ENCODE measurements at regions not wholly inside any gene's neighbourhood (a gene's known extent, or its start where the extent isn't known, plus 50 kb on each side); places are given as distances from the start of the nearest gene placed in this dataset.

DNA sequence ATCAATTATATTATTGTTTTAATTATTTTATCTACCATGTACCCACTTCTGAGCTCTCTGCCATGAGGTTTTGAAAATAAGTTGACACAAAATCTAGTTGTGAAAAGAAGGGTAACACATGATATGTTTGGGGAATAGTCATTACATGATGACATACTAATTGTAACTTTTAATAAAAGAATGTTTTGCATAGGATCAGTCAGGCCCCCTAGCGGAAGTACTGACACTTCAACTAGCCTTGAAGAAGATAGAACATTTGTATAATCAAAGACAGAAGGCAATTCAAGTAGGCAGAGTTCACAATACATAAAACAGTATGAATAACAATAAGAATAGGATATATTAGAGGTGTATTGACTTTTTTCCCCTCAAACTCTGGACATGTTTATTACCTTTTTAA is 1191.0 kb upstream of the AGA start:
- DNase-seq: no peak

DNA sequence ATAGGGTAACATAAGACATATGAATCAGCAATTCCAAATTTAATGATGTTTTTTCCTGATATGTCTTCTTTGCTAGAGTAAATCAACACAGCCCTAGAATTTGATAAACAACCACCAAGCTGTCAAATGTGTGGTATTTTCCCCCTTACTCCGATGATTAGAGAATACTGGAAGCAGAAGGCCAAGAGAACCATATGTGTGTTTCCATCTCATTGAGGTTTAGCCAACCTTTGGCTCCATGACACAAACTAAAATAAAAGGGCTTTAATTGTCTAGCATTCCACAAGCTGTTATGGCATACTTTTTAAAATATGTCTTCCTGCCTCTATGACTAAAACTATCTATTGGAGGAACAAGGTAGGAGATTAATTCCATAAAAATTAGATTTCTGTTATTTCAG is 1222.4 kb upstream of the AGA start:
- no peak for DNase-seq

DNA sequence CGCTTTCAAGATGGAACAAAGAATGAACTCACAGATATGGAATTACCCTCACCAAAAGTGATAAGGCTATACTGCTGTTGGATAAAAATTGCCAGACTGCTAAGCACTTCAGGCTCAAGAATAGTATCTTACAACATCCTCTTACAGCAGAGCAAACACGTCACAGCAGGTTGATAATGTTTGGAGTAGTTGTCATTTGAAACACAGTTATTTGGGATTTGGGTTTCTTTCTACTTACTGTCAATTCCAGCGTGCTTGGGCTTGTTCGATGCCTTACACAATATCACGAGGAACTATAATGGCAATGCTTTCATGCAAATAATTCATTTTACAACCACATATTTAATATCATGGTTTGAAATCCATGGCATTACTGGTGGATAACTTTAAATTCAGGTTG is 1223.7 kb upstream of the AGA start:
- no peak for DNase-seq

DNA sequence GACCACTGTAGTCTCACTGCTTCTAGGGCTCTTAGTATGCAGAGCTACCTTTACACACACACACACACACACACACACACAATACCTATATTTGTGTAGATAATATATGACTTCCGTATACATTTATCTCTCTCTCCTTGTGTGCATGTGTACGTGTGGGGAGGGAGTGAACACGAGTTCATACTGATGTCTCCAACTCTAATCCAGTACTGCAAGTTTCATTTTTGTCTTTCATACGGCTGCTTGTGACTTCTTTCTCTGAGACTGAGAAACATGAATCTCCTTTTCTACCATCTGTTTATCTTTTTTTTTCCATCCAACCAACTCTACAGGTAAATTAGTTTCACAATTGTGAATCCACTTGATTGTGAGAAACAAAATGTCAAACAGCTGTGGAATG is 1229.5 kb upstream of the AGA start:
- DNase-seq: no peak

DNA sequence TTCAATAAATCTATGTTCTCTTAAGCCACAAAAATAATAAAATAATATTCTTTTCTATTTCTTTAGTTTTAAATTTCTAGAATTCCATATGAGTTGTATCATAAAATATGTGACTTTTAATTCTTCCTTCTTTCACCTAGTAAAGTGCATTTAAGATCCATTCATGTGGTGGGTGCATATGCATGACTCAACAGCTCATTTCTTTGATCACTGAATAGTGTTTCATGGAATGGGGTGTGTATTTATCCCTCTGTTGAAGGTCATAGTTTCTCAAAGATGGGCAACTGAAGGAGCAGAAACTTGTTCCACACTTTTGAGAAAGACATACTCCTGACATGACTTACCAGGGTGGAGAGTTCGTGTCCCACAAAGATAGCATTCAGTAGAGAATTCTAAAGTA is 1230.3 kb upstream of the AGA start:
- no peak for DNase-seq

DNA sequence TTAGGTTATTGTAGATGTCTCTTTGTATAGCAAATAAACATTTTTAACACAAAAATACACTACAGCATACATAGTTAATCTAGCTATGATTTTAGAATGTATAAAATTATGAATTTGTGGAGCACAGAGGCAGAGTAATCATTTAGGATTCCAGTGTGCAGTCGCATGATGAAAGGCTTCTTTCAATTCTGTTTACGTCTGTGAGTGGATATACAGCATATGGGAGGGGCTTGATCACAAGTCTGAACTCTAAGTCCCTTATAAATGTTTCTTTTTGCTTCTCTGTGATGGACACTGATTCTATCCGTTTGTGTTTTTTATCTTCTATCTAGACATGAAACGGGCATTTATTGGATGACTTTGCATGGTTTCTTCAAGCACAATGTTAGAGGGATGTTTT is 1239.6 kb upstream of the AGA start:
- DNase-seq: no peak

DNA sequence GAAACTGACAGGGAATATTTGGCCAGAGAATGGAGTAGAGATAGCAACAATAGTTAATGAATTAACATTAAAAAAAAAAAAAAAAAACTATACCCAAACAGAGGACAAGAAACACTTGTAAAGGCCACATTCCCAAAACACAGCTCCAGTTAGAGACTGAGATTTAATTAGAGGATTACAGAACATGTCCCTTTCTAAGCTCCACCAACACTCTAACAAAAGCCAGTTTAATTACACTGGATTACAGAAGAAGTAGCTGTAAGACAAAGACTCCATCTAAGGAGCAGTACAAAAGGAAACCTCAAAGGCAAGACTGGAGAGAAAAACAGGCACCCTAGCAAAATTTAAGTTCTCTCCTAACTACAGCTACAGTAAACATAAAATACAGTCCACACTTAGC is 1247.7 kb upstream of the AGA start:
- DNase-seq: no peak

DNA sequence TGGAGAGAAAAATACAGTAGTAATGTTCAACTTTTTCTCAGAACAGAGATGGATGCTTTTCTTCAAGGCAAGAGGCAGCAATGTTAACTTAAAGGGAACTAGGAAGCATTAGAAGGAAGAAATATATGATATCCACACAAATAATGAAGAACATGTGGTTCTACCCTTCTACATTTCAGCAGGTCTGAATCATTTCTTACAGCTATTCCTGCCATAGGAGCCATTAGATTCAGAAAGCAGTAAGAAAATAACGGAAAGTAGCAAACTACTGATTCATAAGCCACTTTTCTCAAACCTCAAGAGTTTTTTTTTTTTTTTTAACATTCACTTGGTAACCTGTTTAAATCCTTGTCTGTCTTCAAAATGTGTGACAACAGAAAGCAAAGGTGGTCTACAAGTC is 1251.6 kb upstream of the AGA start:
- DNase-seq: no peak

DNA sequence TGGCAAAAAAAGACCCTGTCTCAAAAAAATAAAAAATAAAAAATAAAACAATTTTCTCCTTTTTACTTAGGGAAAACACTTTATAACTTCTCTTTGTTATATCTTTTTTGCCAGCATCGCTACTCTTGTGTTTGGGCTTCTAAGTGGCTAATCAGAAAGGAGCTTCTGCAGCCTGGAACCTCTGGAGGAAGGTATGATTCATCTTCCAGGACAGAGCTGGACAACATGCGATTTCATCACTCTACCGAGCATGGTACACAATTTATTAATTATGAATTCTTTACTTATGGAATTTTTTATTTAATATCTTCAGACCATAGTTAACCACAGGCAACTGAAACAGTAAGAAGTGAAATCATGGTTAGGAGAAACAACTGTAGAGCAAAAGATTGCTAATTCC is 1254.3 kb upstream of the AGA start:
- DNase-seq: no peak

DNA sequence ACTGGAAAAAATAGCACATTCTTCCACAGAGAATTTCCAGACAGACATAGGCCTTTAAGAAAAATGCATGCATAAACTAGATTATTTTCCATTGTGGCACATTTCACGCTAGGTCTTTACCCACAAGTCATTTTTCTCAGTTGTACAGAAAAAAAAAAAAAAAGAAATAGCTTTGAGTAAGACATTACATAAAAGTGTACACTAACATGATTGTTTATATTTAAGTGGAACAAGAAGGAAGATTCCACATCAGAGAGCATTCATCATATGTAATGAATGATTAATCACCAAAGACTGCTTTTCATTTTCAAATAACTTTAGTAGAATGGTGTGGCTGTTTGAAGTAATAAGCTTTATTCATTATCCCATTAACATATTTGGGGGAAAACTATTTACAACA is 1270.2 kb upstream of the AGA start:
- DNase-seq: no peak

DNA sequence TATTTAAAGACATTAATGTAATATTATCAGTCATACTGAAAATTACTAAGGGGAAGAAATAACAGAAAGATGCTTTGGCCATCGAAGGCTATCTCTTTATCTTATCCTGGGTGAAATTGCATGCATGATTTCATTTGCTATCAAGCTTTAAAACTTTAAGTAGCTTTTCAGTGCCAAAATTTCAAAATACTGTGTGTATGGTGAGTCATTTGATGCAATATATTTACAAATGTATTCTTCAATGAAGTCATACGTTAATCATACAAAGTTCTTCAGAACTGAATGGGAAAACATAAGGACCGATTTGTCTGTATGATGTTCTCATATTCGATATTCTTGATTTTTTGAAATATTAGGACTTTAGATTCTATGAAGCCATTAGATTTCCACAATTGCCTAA is 1295.8 kb upstream of the AGA start:
- no peak for DNase-seq

DNA sequence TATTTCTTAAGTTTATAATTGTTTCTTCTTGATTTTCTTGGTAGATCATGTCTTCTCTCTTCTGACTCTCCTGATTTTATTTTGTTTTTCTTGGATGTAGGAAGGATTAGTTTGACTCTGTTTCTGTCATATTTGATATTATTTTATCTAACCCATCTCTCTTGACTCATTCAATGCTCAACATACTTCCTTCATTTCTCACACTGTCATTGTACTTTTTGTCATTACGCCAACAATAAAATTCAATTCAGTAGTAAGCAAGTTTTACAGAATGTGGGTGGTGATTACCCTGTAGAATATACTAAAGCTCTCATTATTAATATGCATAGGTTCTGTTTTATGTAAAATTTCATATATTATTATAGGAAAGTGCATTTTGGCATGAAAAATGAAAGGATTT is 1303.0 kb upstream of the AGA start:
- DNase-seq: no peak

DNA sequence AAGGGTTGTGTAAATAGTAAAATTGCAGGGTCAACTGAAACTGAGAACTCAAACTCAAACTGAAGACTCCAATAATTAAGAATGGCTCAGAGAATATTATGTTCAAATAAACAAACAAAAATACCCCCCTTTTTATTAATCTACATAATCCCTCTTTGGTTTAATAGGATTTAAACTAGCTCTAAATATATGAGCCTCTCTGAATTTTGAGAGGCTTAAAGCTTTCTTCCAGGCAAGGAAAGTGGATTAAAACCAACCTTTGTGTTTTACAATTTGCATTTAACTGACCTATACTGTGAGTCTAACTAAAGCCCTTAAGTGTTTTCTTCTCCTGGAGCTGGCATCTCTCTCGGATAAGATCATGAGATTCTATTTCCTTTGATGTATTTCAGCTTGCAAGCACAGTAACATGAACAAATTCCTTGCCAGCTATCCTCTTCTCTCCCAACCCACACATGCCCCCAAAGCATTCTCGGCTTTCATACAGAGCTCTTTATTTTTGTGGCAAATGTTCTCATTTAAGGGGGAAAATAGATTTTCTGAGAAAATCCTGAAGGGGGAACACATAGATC is 1310.8 kb upstream of the AGA start:
- no peak for DNase-seq

DNA sequence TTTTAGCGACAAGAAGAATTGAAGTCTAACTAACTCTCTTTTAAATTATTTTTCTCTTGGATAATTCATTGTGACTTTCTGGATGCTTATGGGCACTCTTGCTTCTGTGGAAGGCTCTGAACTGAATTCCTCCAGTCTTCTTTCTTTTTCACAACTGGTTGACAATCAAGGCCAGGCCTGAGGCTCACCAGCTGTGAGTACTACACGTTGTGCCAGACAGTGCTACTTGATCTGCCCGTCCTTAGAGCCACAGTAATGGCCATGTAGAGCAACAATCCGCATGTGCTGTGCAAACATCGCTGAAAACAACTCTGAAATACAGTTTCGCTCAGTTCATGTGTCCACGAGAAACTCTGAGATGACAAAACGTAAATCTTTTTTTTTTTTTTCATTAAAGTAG is 1336.3 kb upstream of the AGA start:
- DNase-seq: no peak

DNA sequence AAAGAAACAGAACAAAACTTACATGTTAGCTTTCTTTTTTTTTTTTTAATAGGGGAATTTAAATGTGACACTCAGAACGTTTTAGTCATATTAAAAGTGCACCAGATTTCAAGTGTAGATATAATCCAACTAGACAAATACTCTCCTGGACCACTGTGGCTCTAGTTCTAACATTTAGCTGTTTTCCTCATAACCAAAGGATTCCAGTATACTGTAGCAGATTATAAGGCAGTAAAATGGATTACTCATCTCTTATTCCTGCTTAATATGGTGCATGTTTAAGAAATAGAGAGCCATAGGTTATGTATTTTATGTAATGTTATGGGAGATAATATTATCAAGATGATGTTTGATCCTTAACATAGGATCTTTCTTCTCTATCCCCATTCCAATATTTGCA is 1339.5 kb upstream of the AGA start:
- no peak for DNase-seq

DNA sequence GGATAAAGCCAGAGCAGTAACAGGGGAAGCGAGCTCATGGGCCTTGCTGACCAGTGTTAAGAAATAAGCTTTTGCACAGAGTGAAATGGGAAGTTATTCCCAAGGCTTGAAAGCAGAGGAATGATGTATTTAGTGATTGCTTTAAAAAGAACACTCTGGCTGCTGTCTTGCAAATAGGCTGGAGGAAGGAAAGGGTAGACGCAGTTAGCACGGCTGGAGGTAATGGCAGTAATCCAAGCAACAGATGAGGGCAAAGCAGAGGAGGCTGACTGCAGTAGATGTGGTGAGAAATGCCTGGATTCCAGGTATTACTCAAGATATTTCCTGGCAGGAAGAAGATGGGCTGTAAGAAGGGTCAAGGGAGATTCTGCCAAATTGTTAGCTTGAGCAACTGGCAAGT is 1342.3 kb upstream of the AGA start:
- no peak for DNase-seq

DNA sequence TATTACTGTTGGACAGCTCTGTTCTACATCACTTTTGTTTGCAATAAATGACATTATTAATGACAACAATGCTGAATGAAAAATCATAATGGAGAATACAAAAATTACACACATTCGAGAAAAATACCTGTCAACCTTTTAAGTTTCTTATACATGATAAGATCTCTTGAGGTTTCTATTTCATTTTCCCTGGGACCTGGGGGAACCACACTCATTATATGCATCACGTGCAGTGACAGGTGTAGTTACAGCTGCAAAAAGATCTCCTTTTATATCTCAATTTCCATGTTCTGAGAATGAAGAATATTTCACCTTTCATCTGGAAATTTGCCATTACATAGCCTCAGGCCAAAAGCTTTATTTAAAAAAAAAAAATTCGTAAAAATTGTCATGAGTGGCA is 1347.0 kb upstream of the AGA start:
- DNase-seq: no peak

DNA sequence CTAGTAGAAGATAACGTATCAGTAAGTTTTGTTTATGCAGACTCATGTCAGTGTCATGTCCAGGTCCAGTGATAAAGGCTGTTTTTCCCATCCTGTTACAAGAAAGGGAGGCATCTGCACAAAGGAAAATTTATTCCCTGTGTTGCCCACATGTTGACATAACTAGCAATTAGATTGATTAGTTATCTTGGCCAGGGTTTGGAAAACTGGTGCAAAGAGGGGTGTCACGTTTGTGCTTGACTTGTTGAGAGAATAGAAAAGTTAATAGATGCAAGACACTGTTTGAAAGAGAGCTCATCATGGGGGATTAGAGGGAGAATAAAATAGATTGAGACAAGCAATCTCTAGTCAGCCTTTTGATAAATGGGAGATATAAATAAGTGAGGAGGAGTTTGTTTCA is 1357.0 kb upstream of the AGA start:
- no peak for DNase-seq

DNA sequence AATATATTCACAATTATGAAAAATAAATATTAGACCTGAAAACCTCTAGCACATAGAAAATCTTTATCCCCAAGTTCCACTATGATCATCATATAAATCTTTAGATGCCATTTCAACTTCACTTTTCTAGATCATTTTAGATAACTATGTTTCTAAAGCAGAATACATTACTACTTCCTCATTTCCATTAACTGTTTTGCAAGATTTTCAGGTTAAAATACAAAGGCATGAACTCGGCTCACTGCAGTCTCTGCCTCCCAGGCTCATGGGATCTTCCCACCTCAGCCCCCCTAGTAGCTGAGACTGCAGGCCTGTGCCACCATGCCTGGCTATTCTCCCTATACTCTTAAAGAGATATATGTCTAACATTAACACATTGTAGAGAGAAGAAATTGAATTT is 1365.9 kb upstream of the AGA start:
- no peak for DNase-seq

DNA sequence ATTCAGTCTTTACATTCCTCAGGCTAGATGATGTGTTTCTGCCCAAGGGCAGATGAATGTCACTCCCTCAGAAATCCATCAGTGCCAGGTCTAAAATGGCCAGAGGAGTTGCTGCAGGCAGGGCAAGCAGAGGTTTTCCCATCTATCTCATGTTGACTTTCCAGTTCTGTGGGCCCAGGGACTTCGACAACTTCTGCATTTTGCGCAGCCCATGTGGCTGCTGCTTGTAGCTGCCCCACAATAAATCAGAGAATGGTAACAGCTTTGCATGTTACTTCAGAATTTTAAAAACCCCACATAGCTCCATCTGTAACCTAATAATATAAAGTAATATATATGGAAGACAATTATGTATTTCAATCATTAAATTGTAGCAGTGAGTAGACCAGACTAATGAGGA is 1367.7 kb upstream of the AGA start:
- no peak for DNase-seq

DNA sequence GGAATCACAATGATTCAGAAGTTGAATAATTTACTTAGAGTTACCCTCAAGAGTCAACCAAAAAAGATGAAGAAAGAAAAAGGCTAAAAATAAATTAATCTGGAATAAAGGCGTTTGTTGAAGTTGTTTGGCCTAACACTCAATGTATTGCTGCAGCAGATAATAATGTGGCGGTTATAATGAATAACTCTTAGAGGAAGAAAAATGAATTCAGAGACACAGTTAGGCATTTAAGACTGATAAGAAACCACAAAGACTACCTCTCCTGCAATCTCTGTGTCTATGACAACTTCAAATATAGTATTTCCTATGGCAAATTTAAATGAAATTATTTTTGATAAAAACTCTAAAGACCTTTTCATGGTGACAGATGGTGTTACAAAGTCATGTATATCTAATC is 1369.1 kb upstream of the AGA start:
- no peak for DNase-seq

DNA sequence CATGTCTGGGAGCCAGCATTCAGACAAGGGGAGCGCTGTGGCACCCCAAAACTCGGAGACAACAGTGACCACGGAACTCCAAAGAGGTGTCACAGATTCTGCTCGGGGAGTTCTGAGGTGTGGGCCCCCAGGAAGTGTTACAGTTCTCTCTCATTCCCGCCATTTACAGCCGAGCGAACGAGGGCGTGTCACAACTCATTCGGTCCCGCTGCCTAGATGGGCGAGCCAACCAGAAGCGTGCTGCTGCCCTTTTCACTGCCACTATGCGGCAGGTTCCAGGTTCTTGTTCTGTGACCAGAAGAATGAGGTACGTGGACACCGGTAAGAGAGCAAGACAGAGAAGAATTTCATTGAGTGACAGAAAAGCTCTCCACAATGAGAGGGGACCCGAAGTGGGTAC is 1370.6 kb upstream of the AGA start:
- no peak for DNase-seq

DNA sequence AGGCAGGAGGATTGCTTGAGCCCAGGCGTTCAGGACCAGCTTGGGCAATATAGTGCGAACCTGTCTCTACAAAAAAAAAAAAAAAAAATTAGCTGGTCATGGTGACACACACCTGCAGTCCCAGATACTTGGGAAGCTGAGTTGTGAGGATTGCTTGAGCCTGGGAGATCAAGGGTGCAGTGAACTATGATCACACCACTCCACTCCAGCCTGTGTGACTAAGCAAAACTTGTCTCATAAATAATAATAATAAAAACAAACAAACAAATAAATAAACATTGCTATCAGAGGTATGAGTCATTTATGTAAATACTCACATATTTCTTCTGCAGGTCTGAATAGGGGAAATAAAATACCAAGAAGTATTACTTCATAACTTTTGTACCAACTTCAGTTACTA is 1372.7 kb upstream of the AGA start:
- no peak for DNase-seq

DNA sequence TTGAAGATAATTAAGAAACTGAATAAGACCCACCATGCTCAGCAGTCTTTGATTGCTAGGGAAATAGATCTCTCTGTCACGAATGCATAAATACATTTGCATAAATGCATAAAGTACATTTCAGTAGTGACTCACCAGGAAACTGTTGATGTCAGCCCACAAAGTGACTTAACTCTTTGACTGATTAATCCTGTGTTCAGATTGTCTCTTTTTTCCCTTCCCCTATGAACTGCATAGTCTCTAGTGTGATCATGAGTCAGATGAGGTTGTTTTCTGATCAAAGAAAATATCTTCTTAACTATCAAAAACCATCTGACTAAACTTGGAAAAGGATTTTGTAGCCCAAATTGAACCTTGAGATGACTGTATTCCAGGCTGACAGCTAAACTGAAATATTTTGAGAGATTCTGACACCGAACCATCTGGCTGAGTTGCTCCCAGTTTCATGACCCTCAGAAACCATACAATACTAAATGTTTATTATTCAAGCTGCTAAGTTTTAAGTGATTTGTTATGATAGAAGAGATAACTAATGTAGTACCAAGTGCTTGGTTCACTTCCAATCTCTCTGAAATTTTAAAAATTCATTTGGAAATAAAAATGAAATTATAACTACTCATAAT is 1381.5 kb upstream of the AGA start:
- no peak for DNase-seq

DNA sequence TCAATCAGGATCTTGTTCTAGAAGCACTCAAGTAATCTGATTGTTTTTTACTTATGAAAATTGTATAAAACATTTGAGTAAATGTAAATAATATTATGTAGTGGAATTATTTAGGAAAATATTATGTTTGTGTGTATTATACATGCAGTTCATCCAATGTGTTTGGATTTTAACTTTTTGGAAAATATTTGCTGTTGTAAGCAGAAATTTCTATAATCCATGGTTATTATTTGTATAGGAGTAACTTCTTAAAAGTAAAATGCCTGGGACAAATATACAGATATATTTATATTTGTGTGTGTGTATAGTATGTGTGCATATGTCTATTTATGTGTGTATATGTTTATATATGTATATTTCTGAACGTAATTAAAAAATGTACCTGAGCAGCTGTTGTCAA is 1394.6 kb upstream of the AGA start:
- DNase-seq: no peak

DNA sequence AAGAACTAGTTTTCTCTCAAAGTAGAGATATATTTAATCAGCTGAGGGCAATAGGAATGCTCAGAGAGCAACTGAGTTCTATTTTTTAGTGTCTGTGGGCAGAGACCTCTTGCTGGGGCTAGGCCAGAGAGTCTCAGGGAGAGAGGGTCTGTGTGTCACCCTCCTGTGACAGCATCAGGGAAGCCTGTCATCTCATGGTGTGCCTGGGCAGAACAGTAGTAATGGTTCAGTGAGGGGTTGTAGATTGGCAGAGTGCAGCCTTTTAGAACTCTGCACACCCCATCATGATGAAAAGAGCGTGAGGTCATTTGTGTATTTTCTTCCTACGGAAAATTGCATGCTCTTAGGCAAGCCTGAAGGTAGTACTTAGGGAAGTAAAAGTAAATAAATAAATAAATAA is 1396.5 kb upstream of the AGA start:
- no peak for DNase-seq

Data from left hindlimb (tissue), 1 donor.